ENCODE measurements at regions not wholly inside any gene's neighbourhood (a gene's known extent, or its start where the extent isn't known, plus 50 kb on each side); places are given as distances from the start of the nearest gene placed in this dataset.
"Not testable (repeated sequence)": the region's sequence is repeated elsewhere in the genome, so short reads cannot be mapped to it uniquely, and the experiment has no call there.

DNA sequence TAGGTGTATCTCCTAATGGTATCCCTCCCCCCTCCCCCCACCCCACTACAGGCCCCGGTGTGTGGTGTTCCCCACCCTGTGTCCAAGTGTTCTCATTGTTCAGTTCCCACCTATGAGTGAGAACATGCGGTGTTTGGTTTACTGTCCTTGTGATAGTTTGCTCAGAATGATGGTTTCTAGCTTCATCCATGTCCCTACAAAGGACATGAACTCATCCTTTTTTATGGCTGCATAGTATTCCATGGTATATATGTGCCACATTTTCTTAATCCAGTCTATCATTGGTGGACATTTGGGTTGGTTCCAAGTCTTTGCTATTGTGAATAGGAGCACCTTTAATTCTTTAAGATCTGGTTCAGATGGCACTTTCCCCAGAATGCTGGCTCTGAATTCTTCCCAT lies 58.5 kb upstream of the PTGFRN start:
- intact Hi-C loops (cut with micrococcal nuclease); BruUV-seq (replicated peaks): not testable (repeated sequence)

More for the DNA sequence above, 58.5 kb upstream of the PTGFRN start:
- H2BK20ac ChIP-seq (ENCODE audit: low read depth, low read length); H2BK5ac ChIP-seq (ENCODE audit: low read depth, low read length, poor library complexity, severe bottlenecking); H3K4me1 ChIP-seq (ENCODE audit: control insufficient read depth, insufficient read depth, low read length); H2AK5ac ChIP-seq (ENCODE audit: low read depth, low read length); H3K9ac ChIP-seq (ENCODE audit: low read depth, low read length); H3K56ac ChIP-seq (ENCODE audit: extremely low read depth, insufficient read depth, low read length); H2BK15ac ChIP-seq (ENCODE audit: low read depth, low read length); H3K9me1 ChIP-seq (ENCODE audit: insufficient read depth, low read length); H3K18ac ChIP-seq (ENCODE audit: low read depth, low read length); H4K91ac ChIP-seq (ENCODE audit: insufficient read depth, low read depth, low read length); H2AFZ ChIP-seq (replicated peaks; ENCODE audit: low read length, poor library complexity); DNase-seq; H3K4ac ChIP-seq (ENCODE audit: low read depth, low read length); H3K9me3 ChIP-seq (ENCODE audit: control insufficient read depth, insufficient read depth, low read length); H2BK120ac ChIP-seq (ENCODE audit: low read depth, low read length); in situ Hi-C loops (cut with MboI; ENCODE audit: low sequenced_read_pairs); CTCF ChIA-PET; ATAC-seq (ENCODE audit: low read depth); H3K23ac ChIP-seq (ENCODE audit: low read depth, low read length); H3K36me3 ChIP-seq (ENCODE audit: control insufficient read depth, insufficient read depth, low read length); H3K4me2 ChIP-seq (ENCODE audit: low read depth, low read length); H4K20me1 ChIP-seq (ENCODE audit: insufficient read depth, low read length); H3K27ac ChIP-seq (ENCODE audit: insufficient read depth, low read length); H3K79me1 ChIP-seq (ENCODE audit: low read depth in 1 of 2, low read length in 2 of 2); dilution Hi-C loops (cut with HindIII; ENCODE audit: low sequenced_read_pairs, unreplicated experiment); H4K5ac ChIP-seq (ENCODE audit: low read depth, low read length); H2AK9ac ChIP-seq (replicated peaks; ENCODE audit: low read depth, low read length, poor library complexity); H3K14ac ChIP-seq (replicated peaks; ENCODE audit: low read depth, low read length); H3K4me3 ChIP-seq (ENCODE audit: insufficient read depth, low read depth, low read length); H4K8ac ChIP-seq (ENCODE audit: low read depth in 2 of 2, low read length in 2 of 2); POLR2A ChIA-PET (ENCODE audit: unreplicated experiment); H3K27me3 ChIP-seq (ENCODE audit: control insufficient read depth, insufficient read depth, low read length): not testable (repeated sequence)
- no CpG with 5 or more reads among the region's 2 CpGs for WGBS, 2 experiments (ENCODE audit: extremely low coverage in 2 of 2, insufficient read length in 1 of 2)

Measured in IMR-90 (cell line).